Stimulated activated CD4-positive, alpha-beta T cell treated with anti-CD3 and anti-CD28 coated beads, Interleukin-2, amount 100 ng/mL, for 4 hours (primary cell): ENCODE measurements at regions not wholly inside any gene's neighbourhood (a gene's known extent, or its start where the extent isn't known, plus 50 kb on each side); places are given as distances from the start of the nearest gene placed in this dataset.

Experiments
- DNase-seq: peaks from one replicate; pipeline ENCODE4 v3.0.0-alpha.2; 2020; ENCODE audit warnings: low read depth

- no peak for DNase-seq
These were observed 62.2 kb upstream of the MRPS22 start for GRCh38 chr3:139281522-139282196.

- DNase-seq: no peak
These were observed 60.5 kb upstream of the MRPS22 start for GRCh38 chr3:139283301-139283700.

- DNase-seq: no peak
These were observed 59.6 kb upstream of the MRPS22 start for GRCh38 chr3:139284221-139284620.

GRCh38 chr3:139285691-139286090, 58.1 kb upstream of the MRPS22 start:
- DNase-seq: no peak

GRCh38 chr3:139286241-139286640, 57.6 kb upstream of the MRPS22 start:
- no peak for DNase-seq

- DNase-seq: no peak
These were observed 57.0 kb upstream of the MRPS22 start for GRCh38 chr3:139286825-139287224.

GRCh38 chr3:139287557-139287956, 56.3 kb upstream of the MRPS22 start:
- no peak for DNase-seq

GRCh38 chr3:139288266-139288821, 55.5 kb upstream of the MRPS22 start:
- DNase-seq: no peak

GRCh38 chr3:139289860-139290524, 53.8 kb upstream of the MRPS22 start:
- no peak for DNase-seq

- no peak for DNase-seq
These were observed 52.4 kb upstream of the MRPS22 start for GRCh38 chr3:139291276-139292051.

GRCh38 chr3:139292192-139292591, 51.6 kb upstream of the MRPS22 start:
- no peak for DNase-seq

GRCh38 chr3:139292711-139293664, 50.8 kb upstream of the MRPS22 start:
- no peak for DNase-seq

GRCh38 chr3:139293665-139294023, 50.2 kb upstream of the MRPS22 start:
- DNase-seq: no peak
